ENCODE measurements at regions not wholly inside any gene's neighbourhood (a gene's known extent, or its start where the extent isn't known, plus 50 kb on each side); places are given as distances from the start of the nearest gene placed in this dataset.

DNA sequence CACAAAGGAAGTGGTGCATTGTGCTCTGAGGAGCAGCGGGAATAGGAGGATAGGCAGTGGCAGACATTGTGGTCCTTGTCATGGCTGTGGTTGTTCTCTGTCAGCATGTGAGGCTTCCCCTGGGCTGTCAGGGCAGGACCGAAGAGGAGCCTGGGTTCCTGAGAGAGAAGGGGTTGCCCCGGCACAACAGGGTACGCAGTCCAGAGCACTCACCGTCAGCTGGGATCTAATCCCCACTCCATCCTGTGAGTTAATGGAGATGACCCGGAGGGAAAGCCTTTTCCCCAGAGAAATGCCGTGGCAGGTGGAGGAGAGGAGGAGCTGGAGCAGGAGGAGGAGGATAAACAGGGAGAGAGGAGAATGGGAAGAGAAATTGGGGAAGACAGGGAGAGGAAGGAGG, 396.7 kb upstream of the HS6ST1 start:
- DNase-seq (ENCODE audit: low read depth, low spot score), result no peak

DNA sequence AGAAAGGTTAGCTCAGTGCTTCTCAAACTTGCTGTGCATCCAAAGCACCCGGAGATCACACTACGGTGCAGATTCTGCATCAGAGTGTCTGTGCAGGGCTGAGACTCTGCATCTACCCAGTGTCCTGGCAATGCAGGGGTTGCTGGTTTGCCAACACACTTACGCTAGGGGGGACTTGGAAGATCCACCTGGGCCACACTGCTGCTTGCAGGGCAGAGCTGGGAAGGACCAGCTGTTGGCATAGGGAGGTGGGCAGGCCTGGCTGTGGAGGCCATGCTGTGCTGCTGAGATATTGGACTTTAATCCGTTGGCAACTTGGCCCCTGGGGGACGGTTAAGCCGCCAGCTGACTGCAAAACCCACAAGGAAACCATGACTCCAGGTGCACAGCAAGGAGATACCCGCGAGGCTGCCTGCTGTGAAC, 397.6 kb upstream of the HS6ST1 start:
- DNase-seq (ENCODE audit: low read depth, low spot score), result no peak

DNA sequence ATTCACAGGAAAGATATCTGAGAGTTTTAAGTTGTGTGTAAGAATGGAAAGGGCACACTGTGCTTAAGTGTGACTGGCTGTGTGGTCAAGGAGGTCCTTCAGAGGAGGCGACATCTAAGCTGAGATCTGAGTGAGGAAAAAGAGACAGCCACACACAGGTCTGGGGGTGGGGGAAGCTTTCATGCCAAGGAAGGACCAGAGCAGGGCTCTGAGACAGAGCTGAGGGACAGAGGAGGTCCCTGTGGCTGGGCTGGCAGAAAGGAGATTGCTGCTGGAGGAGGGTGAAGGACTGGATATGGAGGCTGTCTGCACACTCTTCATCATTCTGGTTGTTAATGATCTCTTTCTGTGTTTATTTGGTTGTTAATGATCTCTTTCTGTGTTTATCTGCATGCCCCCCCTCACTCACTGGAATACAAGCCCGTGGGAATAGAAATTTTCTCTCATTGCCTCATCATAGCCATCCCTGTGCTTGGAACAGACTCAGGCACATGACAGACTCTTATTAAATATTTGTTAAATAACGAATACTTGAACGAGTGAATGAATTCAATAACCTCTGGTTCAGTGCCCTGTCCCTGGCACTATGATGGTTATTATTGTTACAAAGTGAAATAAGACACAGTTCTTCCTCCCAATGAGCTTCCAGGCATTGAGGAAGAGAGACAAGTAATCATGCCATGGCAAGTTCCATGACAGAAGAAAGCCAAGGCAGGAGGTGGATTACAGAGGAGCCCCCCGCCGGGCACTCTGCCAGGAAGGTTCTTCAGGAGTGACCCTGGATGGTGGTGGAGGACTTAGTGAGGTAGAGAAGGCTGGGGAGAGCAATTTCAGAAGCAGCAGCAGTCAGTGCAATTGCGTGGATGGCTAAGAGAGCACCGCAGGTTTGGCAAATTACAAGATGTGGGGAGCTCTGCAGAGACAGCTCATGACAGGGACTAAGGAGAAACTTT, 399.4 kb upstream of the HS6ST1 start:
- DNase-seq (ENCODE audit: low read depth, low spot score), result no peak

DNA sequence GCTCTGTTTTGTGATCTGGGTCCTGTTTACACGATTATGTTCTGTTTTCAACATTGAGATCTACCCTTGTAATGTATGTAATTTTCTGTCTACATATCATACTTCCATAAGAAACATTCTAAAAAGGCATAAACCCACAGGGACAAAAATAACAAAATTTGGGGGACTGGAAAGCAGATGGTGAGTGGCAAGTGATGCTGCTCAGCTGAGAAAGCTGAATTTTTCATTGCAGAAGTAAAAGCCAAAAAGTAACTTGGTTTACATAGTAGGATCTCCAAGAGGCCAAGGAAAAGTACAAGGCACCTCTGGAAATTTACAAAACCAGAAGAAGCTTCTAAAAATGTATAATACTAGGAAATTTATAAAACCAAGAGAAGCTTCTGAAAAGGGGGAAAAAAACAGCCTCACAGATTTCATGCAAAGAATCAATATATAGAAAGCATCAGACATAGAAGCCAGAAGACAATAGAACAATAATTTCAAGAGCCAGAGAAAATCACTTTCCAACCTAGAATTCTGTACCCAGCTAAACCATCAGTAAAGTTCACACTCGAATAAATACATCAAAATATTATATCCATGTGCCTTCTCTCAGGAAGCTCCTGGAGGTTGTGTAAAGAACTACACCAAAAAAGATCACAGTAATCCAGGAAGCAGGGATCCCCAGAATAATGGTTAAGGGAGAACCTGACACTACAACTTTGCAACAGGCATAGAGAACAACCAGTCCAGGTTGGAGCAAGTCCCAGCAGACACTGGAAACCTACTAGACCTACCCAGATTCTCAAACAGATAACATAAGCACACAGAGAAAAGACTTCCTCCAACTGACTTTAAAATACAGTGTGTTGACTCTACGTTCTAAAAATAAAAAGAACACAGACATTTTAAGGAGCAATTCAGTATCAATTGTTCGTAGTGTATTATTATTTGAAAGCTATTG, 401.7 kb upstream of the HS6ST1 start:
- no peak for DNase-seq (ENCODE audit: low read depth, low spot score)

DNA sequence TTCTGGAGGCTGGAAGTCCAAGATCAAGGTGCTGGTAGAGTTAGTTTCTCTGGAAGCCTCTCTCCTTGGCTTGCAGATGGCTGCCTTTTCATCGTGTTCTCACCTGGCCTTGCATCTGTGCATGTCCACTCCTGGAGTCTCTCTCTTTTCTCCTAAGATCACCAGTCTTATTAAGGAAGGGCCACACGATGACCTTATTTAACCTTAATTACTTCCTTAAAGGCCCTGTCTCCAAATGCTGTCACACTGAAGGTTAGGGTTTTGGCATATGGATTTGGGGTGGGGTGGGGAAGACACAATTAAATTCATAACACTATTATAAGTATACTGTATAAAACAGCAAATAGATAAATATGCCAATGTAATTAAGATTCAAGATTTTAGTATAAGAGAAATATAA, 402.4 kb upstream of the HS6ST1 start:
- DNase-seq (ENCODE audit: low read depth, low spot score), result no peak

DNA sequence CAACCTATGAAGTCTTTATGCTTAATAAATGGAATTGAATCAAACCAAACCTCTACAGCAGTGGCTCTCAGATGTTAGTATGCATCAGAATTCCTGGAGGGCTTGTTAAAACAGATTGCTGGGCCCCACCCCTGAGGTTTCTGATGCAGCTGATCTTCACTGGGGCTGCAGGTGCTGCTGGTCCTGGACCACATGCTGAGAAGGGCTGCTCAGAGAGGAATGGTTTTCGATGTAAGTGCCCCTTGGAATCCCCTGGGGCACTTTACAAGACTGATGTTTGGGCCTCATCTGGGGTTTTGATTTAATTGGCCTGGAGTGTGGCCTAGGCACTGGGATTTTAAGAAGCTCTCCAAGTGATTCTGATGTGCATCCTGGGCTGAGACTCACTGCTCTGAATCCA, 403.8 kb upstream of the HS6ST1 start:
- DNase-seq (ENCODE audit: low read depth, low spot score), result no peak

DNA sequence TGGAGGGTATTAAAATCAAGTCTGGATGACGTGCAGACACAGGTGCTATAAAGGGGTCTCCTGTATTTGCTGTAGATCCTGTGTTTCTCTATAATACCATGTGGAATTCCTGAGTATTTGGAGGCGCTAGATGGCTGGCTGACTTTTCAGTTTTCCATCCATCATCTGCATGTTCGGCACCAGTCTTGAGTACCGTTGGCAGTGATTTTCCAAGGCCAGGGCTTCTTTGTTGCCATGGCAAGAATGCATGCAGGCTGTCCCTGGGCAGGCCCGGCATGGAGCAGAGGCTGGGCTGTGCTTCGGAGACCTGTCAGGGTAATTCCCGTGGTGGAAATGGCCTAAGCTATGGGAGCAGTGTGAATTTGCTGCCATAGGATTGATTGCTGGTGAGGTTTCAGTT, 405.9 kb upstream of the HS6ST1 start:
- DNase-seq (ENCODE audit: low read depth, low spot score), result no peak

DNA sequence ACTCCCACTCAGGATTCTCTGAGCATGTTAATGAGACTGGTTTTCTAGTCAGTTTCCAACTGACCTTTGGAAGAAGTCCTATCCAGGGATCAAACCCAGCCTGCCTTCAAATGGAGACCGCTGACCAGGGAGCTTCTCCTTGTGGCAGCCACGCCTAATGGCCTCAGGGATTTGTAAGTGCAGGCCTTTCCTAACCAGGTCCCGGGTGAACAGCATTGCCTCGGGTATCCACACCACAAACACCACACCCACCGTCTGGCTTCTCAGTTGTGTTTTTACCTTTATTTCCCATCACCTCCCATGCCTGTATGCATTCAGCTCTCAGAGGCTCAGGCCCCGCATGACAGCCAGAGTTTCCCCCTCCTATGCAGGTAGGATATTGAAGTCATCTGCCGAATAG, 406.3 kb upstream of the HS6ST1 start:
- DNase-seq (ENCODE audit: low read depth, low spot score), result no peak

DNA sequence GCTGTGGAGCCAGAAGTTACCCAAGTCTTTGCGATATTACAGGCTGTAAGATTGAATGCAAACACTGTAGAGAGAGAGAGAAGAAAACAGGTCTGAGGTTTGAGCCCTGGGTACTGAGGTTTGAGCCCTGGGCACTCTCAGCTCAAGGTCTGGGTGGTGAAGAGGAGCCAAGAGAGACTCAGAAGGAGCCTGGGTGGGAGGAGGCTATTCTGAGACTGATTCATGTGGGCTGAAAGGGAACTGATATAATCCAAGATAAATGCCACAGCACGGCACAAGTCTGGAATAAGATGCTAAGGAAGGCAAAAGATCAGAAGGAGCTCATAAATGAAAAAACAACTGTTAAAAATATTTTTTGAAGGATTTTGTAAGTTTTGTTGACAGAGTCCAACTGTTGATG, 407.6 kb upstream of the HS6ST1 start:
- DNase-seq (ENCODE audit: low read depth, low spot score), result no peak

DNA sequence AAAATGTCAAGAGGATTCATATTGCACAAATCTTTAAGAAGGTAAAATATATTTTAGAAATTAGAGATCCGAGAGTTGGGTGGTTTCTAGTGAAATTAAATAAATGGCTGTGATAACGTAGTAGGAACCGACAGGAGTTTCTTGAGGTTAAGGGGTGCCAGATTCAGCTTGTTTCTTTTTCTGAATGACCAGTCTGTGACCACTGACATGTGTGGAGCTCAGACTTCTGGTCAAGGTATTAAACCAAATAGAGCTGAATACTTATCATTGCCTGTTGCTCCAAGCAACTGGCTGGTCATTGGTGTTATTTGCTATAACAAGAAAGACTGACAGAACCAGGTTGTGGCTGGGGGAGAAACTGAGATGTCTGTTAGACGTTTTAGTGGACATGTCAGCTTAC, 408.2 kb upstream of the HS6ST1 start:
- no peak for DNase-seq (ENCODE audit: low read depth, low spot score)

DNA sequence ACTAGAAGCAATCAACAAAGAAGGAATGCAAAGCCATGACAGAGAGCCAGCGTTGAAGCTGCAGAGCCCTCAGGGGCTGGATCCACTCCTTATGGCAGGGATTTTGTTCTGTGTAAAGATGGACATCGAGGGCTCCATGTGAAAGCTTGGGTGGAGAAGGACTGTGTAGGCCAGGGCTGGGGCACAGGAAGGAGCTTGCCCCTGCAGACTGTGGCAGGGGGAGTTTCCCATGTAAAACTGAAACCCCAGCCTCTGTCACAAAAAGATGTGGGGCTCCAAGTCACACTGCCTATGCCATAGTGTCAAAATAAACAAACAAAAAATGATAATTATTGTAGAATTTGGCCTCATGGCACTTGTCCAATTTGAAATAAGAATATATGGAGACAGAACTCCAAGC, 408.7 kb upstream of the HS6ST1 start:
- DNase-seq (ENCODE audit: low read depth, low spot score), result no peak

DNA sequence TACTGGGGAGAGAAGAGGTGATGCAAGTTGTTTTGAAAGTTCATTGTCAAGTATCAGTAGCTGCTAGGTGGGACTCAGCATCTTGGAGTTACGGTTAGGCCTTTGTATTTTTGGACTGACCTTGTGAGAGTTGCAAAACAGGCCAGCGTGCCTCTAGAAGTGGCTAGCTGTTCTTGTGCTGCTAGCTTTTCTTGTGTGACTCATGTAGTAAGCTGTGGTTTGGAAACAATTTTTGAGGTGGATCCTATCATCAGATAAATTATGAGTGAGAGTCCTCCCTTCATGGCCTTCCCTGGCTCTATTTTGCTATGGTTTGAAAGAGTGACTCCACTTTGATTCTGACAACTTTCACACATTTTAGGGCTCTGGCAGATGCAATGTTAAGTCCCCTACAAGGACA, 409.2 kb upstream of the HS6ST1 start:
- no peak for DNase-seq (ENCODE audit: low read depth, low spot score)

DNA sequence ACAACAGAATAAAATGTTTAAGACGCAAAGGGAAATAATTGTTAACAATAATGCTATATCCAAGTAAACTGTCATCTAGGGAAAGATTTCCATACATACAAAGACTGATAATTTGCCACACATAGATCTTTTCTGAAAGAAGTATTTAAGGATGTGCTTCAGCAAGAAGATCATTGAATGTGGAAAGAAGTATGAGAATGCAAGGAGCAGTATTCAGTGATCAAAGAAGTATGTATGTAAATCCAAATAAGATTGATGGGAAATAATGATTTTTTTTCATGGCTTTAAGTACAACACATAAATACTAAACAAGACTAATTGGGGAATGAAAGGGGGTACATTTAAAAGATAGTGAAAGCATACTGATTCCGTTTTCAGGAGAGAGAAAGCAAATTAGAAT, 410.4 kb upstream of the HS6ST1 start:
- DNase-seq (ENCODE audit: low read depth, low spot score), result no peak

DNA sequence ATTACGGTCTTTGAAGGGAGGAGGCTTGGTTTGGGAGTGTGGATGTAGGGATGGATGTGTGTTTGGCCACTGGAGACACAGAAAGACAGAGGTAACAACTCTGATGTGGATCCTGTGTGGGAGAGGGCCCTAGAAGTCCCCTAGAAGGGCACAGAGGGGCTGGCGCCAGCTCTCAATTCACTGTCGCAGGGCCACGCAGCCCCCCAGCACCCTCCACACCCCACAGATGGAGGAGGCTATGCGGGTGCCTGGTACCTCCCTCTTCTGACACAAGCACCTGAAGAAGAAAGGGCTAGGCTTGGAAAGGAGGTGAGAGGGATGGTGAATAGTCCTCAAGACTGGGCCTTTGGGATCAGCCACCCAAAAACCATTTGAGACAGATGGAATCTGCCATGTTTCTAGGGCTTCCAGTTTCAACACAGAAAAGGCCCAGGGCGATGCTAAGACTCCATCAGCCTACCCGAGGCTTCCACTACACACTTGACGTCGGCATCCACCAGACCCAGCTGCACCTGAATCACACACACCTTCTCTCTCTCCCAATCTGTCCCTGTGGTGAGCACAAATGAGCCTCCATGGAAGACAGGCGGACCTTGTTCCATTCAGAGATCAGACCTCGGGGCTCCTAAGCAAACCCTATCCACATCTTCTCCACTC, 413.5 kb upstream of the HS6ST1 start:
- DNase-seq (ENCODE audit: low read depth, low spot score), result no peak

DNA sequence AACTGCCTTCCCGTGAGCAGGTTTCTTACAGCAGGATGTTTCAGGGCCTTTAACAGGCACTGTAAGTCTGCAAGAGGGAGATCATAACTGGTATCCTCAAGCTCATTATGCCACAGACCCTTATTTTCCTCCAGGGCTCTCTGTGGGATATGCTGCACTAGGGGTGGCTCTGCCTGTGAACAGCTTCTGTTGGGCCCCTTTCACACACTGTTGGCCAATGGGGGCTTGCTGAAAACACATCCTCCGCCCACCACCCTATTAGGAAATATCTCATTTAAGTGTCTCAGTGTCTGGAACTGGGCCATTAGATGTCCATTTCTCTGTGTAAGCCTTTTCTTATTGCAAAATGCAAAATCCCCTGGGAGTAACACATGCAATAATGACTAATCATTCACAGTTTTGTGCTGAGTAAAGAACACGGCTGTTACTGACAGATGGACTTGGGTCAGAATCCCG, 414.3 kb upstream of the HS6ST1 start:
- no peak for DNase-seq (ENCODE audit: low read depth, low spot score)

DNA sequence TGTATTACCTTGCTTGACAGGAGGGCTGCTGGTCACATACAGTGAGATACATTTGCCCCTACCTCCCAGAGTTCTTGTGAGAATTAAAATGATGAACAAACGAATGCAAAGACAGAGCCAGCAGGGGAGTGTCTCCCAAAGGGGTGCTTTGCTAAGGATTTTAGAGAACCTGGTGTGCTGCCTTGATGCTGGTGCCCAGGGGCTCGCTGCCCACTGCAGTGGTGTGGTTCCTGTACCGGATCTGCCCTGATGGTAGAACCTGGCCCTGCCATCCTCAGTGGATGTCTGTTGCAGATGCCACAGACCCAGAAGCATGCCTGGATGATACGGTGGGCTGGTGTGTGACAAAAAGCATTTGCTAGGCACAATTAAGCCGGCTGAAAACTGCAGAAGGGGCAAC, 414.8 kb upstream of the HS6ST1 start:
- no peak for DNase-seq (ENCODE audit: low read depth, low spot score)

DNA sequence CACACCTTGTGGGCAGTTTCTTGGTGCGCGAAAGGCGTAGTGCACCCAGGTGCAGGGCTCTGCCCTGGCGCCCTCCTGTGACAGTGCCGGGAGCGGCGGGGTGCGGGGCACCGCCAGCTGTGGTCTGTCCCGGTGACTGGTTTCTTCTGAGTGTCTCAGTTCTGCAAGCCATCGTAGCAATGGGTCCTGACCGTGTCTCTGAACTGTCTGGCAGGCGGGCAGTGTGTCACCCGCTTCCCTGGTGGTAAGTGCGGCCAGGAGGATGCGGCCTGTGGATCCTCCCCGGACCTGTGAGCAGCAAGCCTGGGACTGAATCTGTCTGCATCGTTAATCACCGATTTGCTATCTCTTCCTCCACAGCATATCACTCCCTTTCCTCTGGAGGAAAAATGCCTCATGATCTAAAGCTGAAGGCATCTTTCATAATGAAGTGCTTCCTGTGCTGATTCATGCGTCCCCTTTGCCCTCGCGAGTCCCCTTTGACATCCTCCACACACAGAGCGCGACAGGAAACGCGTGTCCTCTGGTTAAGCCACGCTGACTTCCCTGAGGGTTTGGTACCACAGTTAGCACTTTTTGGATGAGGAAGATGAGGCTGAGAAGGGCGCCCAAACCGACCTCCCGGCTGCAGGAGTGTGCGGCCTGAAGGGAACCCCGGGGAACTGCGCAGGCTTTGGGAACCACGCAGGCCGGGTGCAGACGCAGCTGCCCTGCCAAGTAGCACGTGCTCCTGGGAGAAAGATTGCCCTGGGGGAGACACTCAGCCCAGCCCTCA, 416.0 kb upstream of the HS6ST1 start:
- no peak for DNase-seq (ENCODE audit: low read depth, low spot score)

DNA sequence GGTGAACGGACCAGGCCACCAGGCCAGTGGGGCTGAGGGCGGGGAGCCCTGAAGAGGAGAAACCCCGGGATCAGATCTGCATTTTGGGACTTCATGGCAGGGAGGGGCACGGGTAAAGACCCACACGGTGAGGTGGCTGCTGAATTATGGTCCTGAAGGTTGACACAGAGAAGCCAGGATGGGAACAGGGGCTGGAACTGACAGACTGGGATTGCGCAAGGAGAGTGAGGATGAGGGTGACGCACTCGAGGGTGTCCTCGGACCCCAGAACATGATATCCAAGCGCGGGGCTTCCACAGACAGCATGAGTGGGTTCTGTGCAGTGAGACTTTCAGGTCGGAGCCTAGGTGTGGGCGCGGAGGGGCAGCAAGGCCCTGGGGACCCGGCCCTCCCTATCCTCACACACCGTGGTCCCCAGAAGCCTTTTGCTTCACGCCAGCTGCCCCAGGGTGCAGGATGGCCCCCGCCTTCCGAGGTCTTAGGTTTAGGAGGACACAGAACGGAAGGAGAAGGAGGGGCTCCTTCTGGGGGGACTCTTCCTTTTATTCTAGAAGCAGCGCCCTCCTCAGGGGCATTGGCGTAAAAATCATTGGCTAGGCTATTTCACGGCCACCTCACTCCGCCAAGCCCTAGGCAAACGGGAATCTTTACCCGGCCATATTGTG, 416.8 kb upstream of the HS6ST1 start:
- DNase-seq (ENCODE audit: low read depth, low spot score), result no peak

DNA sequence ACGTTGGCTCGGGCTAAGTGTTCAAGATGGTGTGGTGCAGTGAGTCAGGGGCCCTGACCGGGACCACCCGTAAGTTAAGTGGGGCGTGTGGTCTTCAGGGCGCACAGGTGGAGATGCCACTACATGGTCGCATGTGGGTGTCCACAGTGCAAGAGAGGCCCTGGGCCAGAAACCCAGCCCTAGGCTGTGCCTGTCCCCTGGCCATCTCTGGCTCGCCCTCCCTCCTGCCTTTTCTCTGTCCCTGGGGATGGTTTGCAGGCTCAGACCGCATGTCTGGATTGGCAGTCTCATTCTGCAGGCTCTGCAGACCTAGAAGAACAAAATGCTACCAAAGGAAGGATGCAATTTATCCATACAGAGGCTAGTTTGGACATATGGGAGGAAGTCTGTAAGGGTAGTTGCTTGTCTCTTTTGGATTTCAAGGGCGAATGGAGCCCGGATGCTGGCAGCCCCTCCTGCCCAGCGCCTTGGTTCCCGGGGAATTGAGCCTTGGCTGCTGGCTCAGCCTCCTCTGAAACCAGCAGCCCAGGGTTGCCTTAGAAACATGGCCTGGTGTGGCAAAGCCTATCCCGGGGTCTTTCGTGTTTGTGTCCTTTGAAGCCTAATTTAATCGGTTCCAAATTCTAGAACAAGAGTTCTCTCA, 417.5 kb upstream of the HS6ST1 start:
- DNase-seq (ENCODE audit: low read depth, low spot score), result no peak
